PC-9 (cell line): ENCODE measurements at regions not wholly inside any gene's neighbourhood (a gene's known extent, or its start where the extent isn't known, plus 50 kb on each side); places are given as distances from the start of the nearest gene placed in this dataset.

Source experiments
- BruUV-seq: library from RNA; stranded (reverse); fragments of 400-500 nt; replicated peaks from 2 replicates; lab custom pipeline; 2021; lab: Mats Ljungman, UMichigan
- CTCF ChIA-PET: fragments of 300-600 bp; sonication (Branson Sonifier 250); formaldehyde crosslinking; loops from one replicate; lab custom pipeline; 2022; ENCODE audit warnings: antibody characterized with exemption; lab: Charles Lee
- POLR2A ChIA-PET: fragments of 300-600 bp; sonication (Branson Sonifier 250); formaldehyde crosslinking; loops from one replicate; lab custom pipeline; 2022; ENCODE audit warnings: antibody characterized with exemption; ENCODE audit not compliant: unreplicated experiment; lab: Charles Lee
- DNase-seq, 2 experiments: peaks; one replicate each; pipeline versions ENCODE4 v3.0.0 to v3.0.0-alpha.2; 2015 to 2022; ENCODE audit warnings: mixed read lengths in 1 of 2
- H2AFZ ChIP-seq: fragments of 200-600 bp; sonication (generic); 2 replicates; pipeline ENCODE4 v1.8.1; 2017; ENCODE audit warnings: antibody characterized with exemption
- H3F3A ChIP-seq: fragments of 200-600 bp; sonication (generic); 2 replicates; pipeline ENCODE4 v1.8.1; 2017; ENCODE audit warnings: antibody characterized with exemption, mild to moderate bottlenecking, low read depth; ENCODE audit not compliant: insufficient read depth
- H3K27ac ChIP-seq: fragments of 200-600 bp; sonication (generic); 2 replicates; pipeline ENCODE4 v1.6.1; 2016; ENCODE audit warnings: mixed run types
- H3K27me3 ChIP-seq: fragments of 200-600 bp; sonication (generic); 2 replicates; pipeline ENCODE4 v1.6.1; 2016; ENCODE audit warnings: low read depth, mixed run types; ENCODE audit not compliant: insufficient read depth
- H3K36me3 ChIP-seq: fragments of 200-600 bp; sonication (generic); 2 replicates; pipeline ENCODE4 v1.6.1; 2016; ENCODE audit warnings: low read depth, mixed run types
- H3K4me1 ChIP-seq: fragments of 200-600 bp; sonication (generic); replicated peaks from 2 replicates; pipeline ENCODE4 v1.6.1; 2016; ENCODE audit warnings: mixed run types; ENCODE audit not compliant: insufficient read depth
- H3K4me2 ChIP-seq: fragments of 200-600 bp; sonication (generic); 2 replicates; pipeline ENCODE4 v1.6.1; 2017; ENCODE audit warnings: mixed run types
- H3K4me3 ChIP-seq: fragments of 200-600 bp; sonication (generic); 2 replicates; pipeline ENCODE4 v1.6.1; 2016; ENCODE audit warnings: mixed run types
- H3K79me2 ChIP-seq: fragments of 200-600 bp; sonication (generic); 2 replicates; pipeline ENCODE4 v1.6.1; 2017; ENCODE audit warnings: low read depth, mixed run types
- H3K9me2 ChIP-seq: fragments of 200-600 bp; sonication (generic); 2 replicates; pipeline ENCODE4 v1.8.1; 2017; ENCODE audit warnings: mild to moderate bottlenecking; ENCODE audit not compliant: insufficient read depth
- H3K9me3 ChIP-seq: fragments of 200-600 bp; sonication (generic); 2 replicates; pipeline ENCODE4 v1.8.1; 2016; ENCODE audit warnings: low read depth; ENCODE audit not compliant: insufficient read depth
- H4K20me1 ChIP-seq: fragments of 200-600 bp; sonication (generic); 2 replicates; pipeline ENCODE4 v1.8.1; 2017; ENCODE audit not compliant: insufficient read depth
- CTCF ChIP-seq: fragments of 200-600 bp; sonication (generic); conservative IDR thresholded peaks from 2 replicates; pipeline ENCODE4 v1.6.1; 2017; ENCODE audit warnings: mixed run types, antibody characterized with exemption, mild to moderate bottlenecking, moderate library complexity
- EZH2 ChIP-seq: fragments of 200-600 bp; sonication (generic); IDR thresholded peaks from 2 replicates; pipeline ENCODE4 v1.8.0; 2017; ENCODE audit warnings: antibody characterized with exemption, low read depth
- intact Hi-C: fragments of 100-400 bp; cut with micrococcal nuclease; formaldehyde crosslinking; loops from one replicate; pipeline ENCODE4 v1.10.0; 2022; ENCODE audit not compliant: unreplicated experiment

- Histone ChIP-seq H3K4me1 (peaks cover 17% of the 10 kb centered on the region), H3K27ac (no peak overlapping the region), H3K79me2 (no peaks in the 10 kb centered on the region), H3F3A (peaks cover 9% of the 10 kb centered on the region; the same call in 1 of the 2 replicates), H3K9me2 (no peaks in the 10 kb centered on the region), H3K36me3 (no peaks in the 10 kb centered on the region), H3K9me3 (no peaks in the 10 kb centered on the region), H3K27me3 (no peaks in the 10 kb centered on the region), H2AFZ (no peak overlapping the region), H4K20me1 (no peaks in the 10 kb centered on the region), H3K4me2 (no peak overlapping the region), H3K4me3 (no peak overlapping the region)
- ChIA-PET CTCF (no interaction called here), POLR2A (interaction anchor here (0.6 kb wide), 1 partner anchor 21 kb away, joined by 4 read pairs; no protein-coding TSS in a partner anchor)
- no TSS peak for BruUV-seq
- no peak for TF ChIP-seq EZH2
- TF ChIP-seq CTCF: no peak
- DNase-seq: no peak
- intact Hi-C loops: no loop called here
These were observed 161.6 kb upstream of the TLL1 start for GRCh38 chr4:165711436-165711835.

- Histone ChIP-seq H3K4me3 (no peak overlapping the region), H3K79me2 (no peaks in the 10 kb centered on the region), H3K4me2 (no peak overlapping the region), H2AFZ (no peak overlapping the region), H3K9me3 (no peaks in the 10 kb centered on the region), H3K36me3 (no peaks in the 10 kb centered on the region), H3F3A (peaks cover 9% of the 10 kb centered on the region; the same call in 1 of the 2 replicates), H3K4me1 (peaks cover 17% of the 10 kb centered on the region), H4K20me1 (no peaks in the 10 kb centered on the region), H3K9me2 (no peaks in the 10 kb centered on the region), H3K27ac (no peak overlapping the region), H3K27me3 (no peaks in the 10 kb centered on the region)
- no peak for TF ChIP-seq CTCF
- TF ChIP-seq EZH2: no peak
- no peak for DNase-seq
- no TSS peak for BruUV-seq
- intact Hi-C loops: no loop called here
- POLR2A ChIA-PET: no interaction called here
- CTCF ChIA-PET: no interaction called here
These were observed 161.1 kb upstream of the TLL1 start for GRCh38 chr4:165711912-165712311.

- H3K9me3 ChIP-seq: no peaks in the 10 kb centered on the region
- H3K4me2 ChIP-seq: no peak overlapping the region
- no peaks in the 10 kb centered on the region for H4K20me1 ChIP-seq
- H3K4me3 ChIP-seq: no peak overlapping the region
- TF ChIP-seq EZH2: no peak
- TF ChIP-seq CTCF: no peak
- H3K9me2 ChIP-seq: no peaks in the 10 kb centered on the region
- no peak overlapping the region for H3K27ac ChIP-seq
- H3K27me3 ChIP-seq: no peaks in the 10 kb centered on the region
- intact Hi-C loops: no loop called here
- DNase-seq: no peak
- no peaks in the 10 kb centered on the region for H3K36me3 ChIP-seq
- no TSS peak for BruUV-seq
- ChIA-PET CTCF (no interaction called here), POLR2A (no interaction called here)
- peaks cover 4% of the 10 kb centered on the region; the same call in 1 of the 2 replicates for H3F3A ChIP-seq
- H3K79me2 ChIP-seq: no peaks in the 10 kb centered on the region
- H3K4me1 ChIP-seq: peaks cover 10% of the 10 kb centered on the region
- no peak overlapping the region for H2AFZ ChIP-seq
These were observed 158.4 kb upstream of the TLL1 start for GRCh38 chr4:165714650-165715049.
